Caco-2 (cell line): ENCODE measurements at regions not wholly inside any gene's neighbourhood (a gene's known extent, or its start where the extent isn't known, plus 50 kb on each side); places are given as distances from the start of the nearest gene placed in this dataset.
"Not testable (repeated sequence)": the region's sequence is repeated elsewhere in the genome, so short reads cannot be mapped to it uniquely, and the experiment has no call there.

Experiments
- BruUV-seq: library from RNA; stranded (reverse); fragments of 400-500 nt; replicated peaks from 2 replicates; lab custom pipeline; 2021; lab: Mats Ljungman, UMichigan
- CTCF ChIA-PET: fragments of 300-600 bp; sonication (Branson Sonifier 250); formaldehyde crosslinking; loops from one replicate; lab custom pipeline; 2022; ENCODE audit warnings: antibody characterized with exemption; lab: Charles Lee
- POLR2A ChIA-PET: fragments of 300-600 bp; sonication (Branson Sonifier 250); formaldehyde crosslinking; loops from one replicate; lab custom pipeline; 2022; ENCODE audit warnings: antibody characterized with exemption; lab: Charles Lee
- DNase-seq, 2 experiments: peaks; one replicate each; pipeline versions ENCODE4 v3.0.0 to v3.0.0-alpha.2; 2020 to 2022
- H3K27me3 ChIP-seq: replicated peaks from 2 replicates; pipeline ENCODE4 v1.6.0; 2011; ENCODE audit warnings: low read length; ENCODE audit not compliant: control insufficient read depth, insufficient read depth
- H3K36me3 ChIP-seq: 2 replicates; pipeline ENCODE4 v1.5.1; 2011; ENCODE audit warnings: low read length; ENCODE audit not compliant: control insufficient read depth, insufficient read depth
- H3K4me1 ChIP-seq: fragments of 250-450 bp; sonication (Bioruptor Pico); 2 replicates; pipeline ENCODE4 v1.5.1; 2020; ENCODE audit warnings: mild to moderate bottlenecking
- H3K4me3 ChIP-seq: 2 replicates; pipeline ENCODE4 v1.5.1; 2011; ENCODE audit warnings: low read depth, mild to moderate bottlenecking, control low read depth, low read length
- H3K9me3 ChIP-seq: fragments of 250-450 bp; sonication (Bioruptor Pico); 2 replicates; pipeline ENCODE4 v1.5.1; 2020; ENCODE audit warnings: mild to moderate bottlenecking, moderate library complexity
- H3K27ac Mint-ChIP-seq: one replicate; pipeline ENCODE4 v1.8.0; 2022; ENCODE audit warnings: mixed read lengths; ENCODE audit not compliant: unreplicated experiment
- H3K27me3 Mint-ChIP-seq: one replicate; pipeline ENCODE4 v1.8.0; 2022; ENCODE audit warnings: mixed read lengths; ENCODE audit not compliant: insufficient read depth, unreplicated experiment
- H3K36me3 Mint-ChIP-seq: one replicate; pipeline ENCODE4 v1.8.0; 2022; ENCODE audit warnings: mild to moderate bottlenecking, mixed read lengths; ENCODE audit not compliant: insufficient read depth, unreplicated experiment
- H3K4me1 Mint-ChIP-seq: one replicate; pipeline ENCODE4 v1.8.0; 2022; ENCODE audit warnings: low read depth, mixed read lengths; ENCODE audit not compliant: unreplicated experiment
- H3K4me3 Mint-ChIP-seq: one replicate; pipeline ENCODE4 v1.8.0; 2022; ENCODE audit warnings: mild to moderate bottlenecking, moderate library complexity, mixed read lengths; ENCODE audit not compliant: unreplicated experiment
- H3K9me3 Mint-ChIP-seq: one replicate; pipeline ENCODE4 v1.8.0; 2022; ENCODE audit warnings: mixed read lengths; ENCODE audit not compliant: unreplicated experiment
- CTCF ChIP-seq, 2 experiments: fragments of 200-600 bp in 1 of 2; IDR thresholded peaks; 1 replicate in 1 of 2; 2 replicates in 1 of 2; pipeline versions ENCODE4 v1.5.1 to v1.8.0; 2011 to 2022; ENCODE audit warnings: antibody characterized with exemption in 1 of 2, control low read depth in 1 of 2, inconsistent platforms in 1 of 2, low read depth in 1 of 2, low read length in 1 of 2, mild to moderate bottlenecking in 1 of 2, moderate library complexity in 1 of 2; ENCODE audit not compliant: insufficient read depth in 1 of 2, severe bottlenecking in 1 of 2, unreplicated experiment in 1 of 2
- intact Hi-C: fragments of 100-400 bp; cut with micrococcal nuclease; formaldehyde crosslinking; loops from one replicate; pipeline ENCODE4 v1.10.0; 2022; ENCODE audit not compliant: unreplicated experiment

- intact Hi-C loops = no loop called here
- no peak overlapping the region for H3K4me3 Mint-ChIP-seq
- no peak for TF ChIP-seq CTCF (IDR thresholded peaks at IDR 0.05; ENCODE audit: insufficient read depth in 1 of 2, low read depth in 1 of 2, low read length in 1 of 2, severe bottlenecking in 1 of 2, unreplicated experiment in 1 of 2)
These were observed 215.6 kb downstream of the FOXG1 start for GRCh38 chr14:28982228-28982627.

GRCh38 chr14:28983279-28983678 is 216.7 kb downstream of the FOXG1 start:
- no peak overlapping the region for H3K27ac Mint-ChIP-seq
- H3K36me3 ChIP-seq = no peaks in the 10 kb centered on the region
- ChIA-PET POLR2A (no interaction called here), CTCF (no interaction called here)
- no peak overlapping the region for H3K4me3 ChIP-seq
- H3K9me3 ChIP-seq = no peaks in the 10 kb centered on the region; the same call in 1 of the 2 replicates
- H3K27me3 Mint-ChIP-seq = peaks cover 3% of the 10 kb centered on the region
- intact Hi-C loops = no loop called here
- BruUV-seq = no TSS peak
- no peaks in the 10 kb centered on the region for H3K27me3 ChIP-seq
- TF ChIP-seq CTCF (IDR thresholded peaks at IDR 0.05; ENCODE audit: insufficient read depth in 1 of 2, low read depth in 1 of 2, low read length in 1 of 2, severe bottlenecking in 1 of 2, unreplicated experiment in 1 of 2) = no peak
- no peaks in the 10 kb centered on the region for H3K36me3 Mint-ChIP-seq
- no peaks in the 10 kb centered on the region for H3K9me3 Mint-ChIP-seq
- H3K4me3 Mint-ChIP-seq = no peak overlapping the region
- no peaks in the 10 kb centered on the region for H3K4me1 Mint-ChIP-seq
- no peaks in the 10 kb centered on the region for H3K4me1 ChIP-seq
- no peak for DNase-seq

More at GRCh38 chr14:28982228-28982627, 215.6 kb downstream of the FOXG1 start:
- no peaks in the 10 kb centered on the region for H3K4me1 Mint-ChIP-seq
- Histone ChIP-seq H3K4me1 (no peaks in the 10 kb centered on the region), H3K9me3 (no peaks in the 10 kb centered on the region; the same call in 1 of the 2 replicates), H3K36me3 (no peaks in the 10 kb centered on the region), H3K27me3 (no peaks in the 10 kb centered on the region), H3K4me3 (no peak overlapping the region)
- ChIA-PET POLR2A (no interaction called here), CTCF (no interaction called here)
- no TSS peak for BruUV-seq
- no peak for DNase-seq
- H3K27me3 Mint-ChIP-seq = peaks cover 3% of the 10 kb centered on the region
- no peaks in the 10 kb centered on the region for H3K36me3 Mint-ChIP-seq
- no peaks in the 10 kb centered on the region for H3K9me3 Mint-ChIP-seq
- H3K27ac Mint-ChIP-seq = no peak overlapping the region

GRCh38 chr14:28987516-28987915 is 220.9 kb downstream of the FOXG1 start:
- Histone ChIP-seq H3K36me3 (no peaks in the 10 kb centered on the region), H3K4me1 (no peaks in the 10 kb centered on the region), H3K9me3 (no peaks in the 10 kb centered on the region; the same call in 1 of the 2 replicates), H3K27me3 (no peaks in the 10 kb centered on the region), H3K4me3 (no peak overlapping the region)
- Mint-ChIP-seq H3K4me1 (no peaks in the 10 kb centered on the region), H3K27ac (no peak overlapping the region), H3K36me3 (no peaks in the 10 kb centered on the region), H3K27me3 (no peaks in the 10 kb centered on the region), H3K4me3 (no peak overlapping the region), H3K9me3 (no peaks in the 10 kb centered on the region)
- CTCF ChIA-PET = no interaction called here
- BruUV-seq = no TSS peak
- POLR2A ChIA-PET = no interaction called here
- no peak for TF ChIP-seq CTCF (IDR thresholded peaks at IDR 0.05; ENCODE audit: insufficient read depth in 1 of 2, low read depth in 1 of 2, low read length in 1 of 2, severe bottlenecking in 1 of 2, unreplicated experiment in 1 of 2)
- no peak for DNase-seq
- intact Hi-C loops = no loop called here

GRCh38 chr14:28997196-28997595 is 230.6 kb downstream of the FOXG1 start:
- H3K9me3 ChIP-seq, H3K4me3 Mint-ChIP-seq, H3K4me3 ChIP-seq, POLR2A ChIA-PET, H3K9me3 Mint-ChIP-seq, H3K27me3 Mint-ChIP-seq, H3K27ac Mint-ChIP-seq, CTCF ChIA-PET, BruUV-seq, H3K36me3 ChIP-seq, H3K27me3 ChIP-seq, DNase-seq, H3K36me3 Mint-ChIP-seq, intact Hi-C loops, H3K4me1 ChIP-seq, H3K4me1 Mint-ChIP-seq: not testable (repeated sequence)
